RWPE2 (cell line): ENCODE measurements at regions not wholly inside any gene's neighbourhood (a gene's known extent, or its start where the extent isn't known, plus 50 kb on each side); places are given as distances from the start of the nearest gene placed in this dataset.

ENCODE experiments used
- ATAC-seq: fragments of 200-7000 bp; cut with Tn5 transposase; 3 replicates; pipeline ENCODE4 v1.9.1; 2021; ENCODE audit warnings: low read depth
- DNase-seq: peaks from one replicate; pipeline ENCODE4 v3.0.0-alpha.2; 2020; ENCODE audit warnings: low spot score
- H3K27ac ChIP-seq: fragments of 450-650 bp; 2 replicates; pipeline ENCODE4 v1.5.1; 2017; ENCODE audit warnings: mild to moderate bottlenecking; ENCODE audit not compliant: poor library complexity, severe bottlenecking
- H3K27me3 ChIP-seq: fragments of 250-450 bp; sonication (Bioruptor Pico); 2 replicates; pipeline ENCODE4 v1.5.1; 2021; ENCODE audit warnings: mild to moderate bottlenecking, moderate library complexity; ENCODE audit not compliant: insufficient read depth, poor library complexity, severe bottlenecking
- H3K36me3 ChIP-seq: fragments of 250-450 bp; sonication (Bioruptor Pico); 2 replicates; pipeline ENCODE4 v1.5.1; 2020; ENCODE audit warnings: low read depth, mild to moderate bottlenecking, moderate library complexity
- H3K4me1 ChIP-seq: fragments of 250-450 bp; sonication (Bioruptor Pico); 2 replicates; pipeline ENCODE4 v1.5.1; 2021; ENCODE audit warnings: mild to moderate bottlenecking, moderate library complexity; ENCODE audit not compliant: insufficient read depth, poor library complexity, severe bottlenecking
- H3K4me3 ChIP-seq: fragments of 250-450 bp; sonication (Bioruptor Pico); 2 replicates; pipeline ENCODE4 v1.5.1; 2021; ENCODE audit warnings: mild to moderate bottlenecking, moderate library complexity; ENCODE audit not compliant: severe bottlenecking
- H3K9me3 ChIP-seq: fragments of 250-450 bp; sonication (Bioruptor Pico); 2 replicates; pipeline ENCODE4 v1.5.1; 2021; ENCODE audit warnings: mild to moderate bottlenecking, moderate library complexity; ENCODE audit not compliant: severe bottlenecking
- TF ChIP-seq, protein P1 (sequence below): fragments of 450-650 bp; IDR thresholded peaks from one replicate; pipeline ENCODE4 v1.5.1; 2017; ENCODE audit warnings: mild to moderate bottlenecking, moderate library complexity; ENCODE audit not compliant: poor library complexity, severe bottlenecking

DNA sequence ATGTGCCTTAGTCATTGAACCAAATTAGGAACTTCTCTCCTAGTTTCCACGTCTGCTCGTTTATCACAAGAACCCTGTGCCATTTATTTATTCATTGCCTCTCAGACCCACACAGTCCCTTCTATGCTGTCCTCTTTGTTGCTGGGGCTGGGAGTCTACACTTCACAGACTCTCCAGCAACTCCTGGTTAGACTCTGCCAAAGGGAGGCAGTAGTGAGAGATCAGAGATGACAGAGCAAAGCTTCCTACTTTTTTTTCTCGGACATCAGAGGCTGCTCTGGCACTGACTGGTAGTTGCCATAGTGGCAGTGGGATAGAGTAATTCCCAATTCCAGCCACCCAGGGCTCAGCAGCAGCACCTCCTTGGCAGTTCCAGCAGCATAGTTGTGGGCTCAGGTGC lies 277.5 kb downstream of the BCL11A start:
- H3K9me3 ChIP-seq = no peaks in the 10 kb centered on the region
- no peaks in the 10 kb centered on the region for H3K36me3 ChIP-seq
- DNase-seq (no peak), ATAC-seq (no peak)
- no peaks in the 10 kb centered on the region for H3K27me3 ChIP-seq
- no peak overlapping the region for H3K27ac ChIP-seq
- TF ChIP-seq, protein P1, sequence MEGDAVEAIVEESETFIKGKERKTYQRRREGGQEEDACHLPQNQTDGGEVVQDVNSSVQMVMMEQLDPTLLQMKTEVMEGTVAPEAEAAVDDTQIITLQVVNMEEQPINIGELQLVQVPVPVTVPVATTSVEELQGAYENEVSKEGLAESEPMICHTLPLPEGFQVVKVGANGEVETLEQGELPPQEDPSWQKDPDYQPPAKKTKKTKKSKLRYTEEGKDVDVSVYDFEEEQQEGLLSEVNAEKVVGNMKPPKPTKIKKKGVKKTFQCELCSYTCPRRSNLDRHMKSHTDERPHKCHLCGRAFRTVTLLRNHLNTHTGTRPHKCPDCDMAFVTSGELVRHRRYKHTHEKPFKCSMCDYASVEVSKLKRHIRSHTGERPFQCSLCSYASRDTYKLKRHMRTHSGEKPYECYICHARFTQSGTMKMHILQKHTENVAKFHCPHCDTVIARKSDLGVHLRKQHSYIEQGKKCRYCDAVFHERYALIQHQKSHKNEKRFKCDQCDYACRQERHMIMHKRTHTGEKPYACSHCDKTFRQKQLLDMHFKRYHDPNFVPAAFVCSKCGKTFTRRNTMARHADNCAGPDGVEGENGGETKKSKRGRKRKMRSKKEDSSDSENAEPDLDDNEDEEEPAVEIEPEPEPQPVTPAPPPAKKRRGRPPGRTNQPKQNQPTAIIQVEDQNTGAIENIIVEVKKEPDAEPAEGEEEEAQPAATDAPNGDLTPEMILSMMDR = no peak
- no peak overlapping the region for H3K4me3 ChIP-seq
- H3K4me1 ChIP-seq = no peaks in the 10 kb centered on the region

DNA sequence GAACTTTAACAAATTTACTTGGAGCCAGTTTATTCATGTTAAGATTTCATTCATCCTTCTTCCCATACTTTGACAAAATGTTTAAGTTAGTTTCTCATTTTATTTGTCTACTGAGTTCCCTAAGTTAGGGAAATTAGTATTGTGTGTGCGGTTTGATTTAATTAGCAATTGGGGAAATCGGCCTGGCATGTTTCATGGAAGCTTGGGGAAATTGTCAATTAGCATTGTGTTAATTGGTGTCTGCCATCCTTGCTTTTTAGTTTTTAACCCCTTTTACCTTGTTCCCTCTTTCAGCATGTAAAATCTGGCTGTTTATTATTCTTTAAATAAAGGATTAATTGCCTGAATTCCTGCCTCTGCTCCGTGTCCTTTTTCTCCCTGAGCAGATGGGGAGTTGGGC lies 279.6 kb downstream of the BCL11A start:
- Histone ChIP-seq H3K4me1 (no peaks in the 10 kb centered on the region), H3K27ac (no peak overlapping the region), H3K36me3 (no peaks in the 10 kb centered on the region), H3K4me3 (no peak overlapping the region), H3K27me3 (no peaks in the 10 kb centered on the region), H3K9me3 (no peaks in the 10 kb centered on the region)
- DNase-seq (no peak), ATAC-seq (no peak)
- TF ChIP-seq, protein P1 = no peak

DNA sequence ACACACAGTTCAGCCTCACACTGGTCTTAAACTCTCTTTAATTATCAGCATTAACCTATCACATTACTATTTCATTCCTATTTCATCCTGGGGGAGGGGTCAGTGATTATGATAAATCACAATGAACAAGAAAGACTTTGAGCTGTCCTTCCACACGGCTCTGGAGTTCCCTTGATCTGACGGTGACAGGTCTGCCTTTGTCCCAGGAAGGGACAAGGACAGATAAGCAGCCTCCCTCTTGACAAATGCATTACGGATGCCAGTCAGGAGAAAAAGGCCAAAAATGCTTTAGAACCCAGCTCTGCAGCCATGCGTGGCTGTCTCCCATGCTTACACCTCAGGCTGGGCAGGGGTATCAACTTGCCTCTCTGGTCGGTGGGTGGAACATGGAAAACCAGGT lies 281.7 kb downstream of the BCL11A start:
- Histone ChIP-seq H3K36me3 (no peaks in the 10 kb centered on the region), H3K4me1 (no peaks in the 10 kb centered on the region), H3K27ac (no peak overlapping the region), H3K27me3 (no peaks in the 10 kb centered on the region), H3K9me3 (no peaks in the 10 kb centered on the region), H3K4me3 (no peak overlapping the region)
- TF ChIP-seq, protein P1 = no peak
- ATAC-seq = no peak
- DNase-seq = no peak

DNA sequence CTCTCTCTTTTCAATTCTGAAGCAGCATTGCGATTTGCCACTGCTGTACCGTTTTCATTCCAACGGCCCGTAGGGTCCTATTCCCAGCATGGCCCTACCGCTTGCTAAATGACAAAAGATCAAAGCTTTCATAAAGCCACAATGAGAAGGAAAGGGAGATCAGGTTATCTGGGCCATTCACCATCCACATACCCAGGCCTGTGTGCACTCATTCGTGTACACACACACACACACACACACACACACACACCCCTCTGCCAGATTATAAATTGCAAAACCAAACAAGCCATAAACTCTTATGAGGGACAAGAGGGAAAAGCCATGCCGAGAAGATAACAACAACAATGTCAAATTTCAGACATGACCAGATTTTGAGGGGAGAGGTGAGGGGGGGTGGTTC lies 282.3 kb downstream of the BCL11A start:
- H3K4me3 ChIP-seq = no peak overlapping the region
- ATAC-seq = no peak
- H3K27me3 ChIP-seq = no peaks in the 10 kb centered on the region
- no peaks in the 10 kb centered on the region for H3K36me3 ChIP-seq
- no peaks in the 10 kb centered on the region for H3K4me1 ChIP-seq
- H3K9me3 ChIP-seq = no peaks in the 10 kb centered on the region
- no peak for DNase-seq
- H3K27ac ChIP-seq = no peak overlapping the region
- TF ChIP-seq, protein P1 = no peak

DNA sequence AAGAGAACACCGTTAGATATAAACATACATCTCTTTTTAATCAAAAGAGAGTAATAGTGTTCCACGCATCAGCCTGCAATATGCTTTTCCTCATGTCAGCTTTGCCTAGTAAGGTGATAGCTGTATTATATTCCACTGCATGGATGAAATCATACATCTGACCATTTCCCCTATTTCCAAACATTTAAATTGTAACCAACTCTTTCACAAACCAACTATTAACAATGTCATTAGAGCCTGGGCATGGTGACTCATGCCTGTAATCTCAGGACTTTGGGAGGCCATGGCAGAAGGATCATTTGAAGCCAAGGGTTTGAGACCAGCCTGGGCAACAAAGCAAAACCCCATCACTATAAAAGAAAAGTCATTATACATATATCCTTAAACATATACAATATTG lies 284.8 kb downstream of the BCL11A start:
- Histone ChIP-seq H3K9me3 (no peaks in the 10 kb centered on the region), H3K27ac (no peak overlapping the region), H3K4me1 (no peaks in the 10 kb centered on the region), H3K27me3 (no peaks in the 10 kb centered on the region), H3K36me3 (no peaks in the 10 kb centered on the region), H3K4me3 (no peak overlapping the region)
- DNase-seq (no peak), ATAC-seq (no peak)
- TF ChIP-seq, protein P1 = no peak
